ENCODE measurements at regions not wholly inside any gene's neighbourhood (a gene's known extent, or its start where the extent isn't known, plus 50 kb on each side); places are given as distances from the start of the nearest gene placed in this dataset.
A peak's percentile ranks its signal among the peaks of the same experiment; 100 is the strongest.
"Not testable (repeated sequence)": the region's sequence is repeated elsewhere in the genome, so short reads cannot be mapped to it uniquely, and the experiment has no call there.

- DNase-seq (ENCODE audit: low spot score in 2 of 2), result no peak
- ATAC-seq, result no peak
- Mint-ChIP-seq H3K4me1 (no peaks in the 10 kb centered on the region), H3K4me3 (no peak overlapping the region), H3K27ac (no peak overlapping the region), H3K9me3 (no peaks in the 10 kb centered on the region), H3K36me3 (no peaks in the 10 kb centered on the region)
These were observed 425.8 kb upstream of the CAMK1G start for GRCh38 chr1:209157546-209158249.

GRCh38 chr1:209158851-209159250 lies 424.7 kb upstream of the CAMK1G start:
- Mint-ChIP-seq H3K9me3 (no peaks in the 10 kb centered on the region), H3K4me1 (no peaks in the 10 kb centered on the region), H3K4me3 (no peak overlapping the region), H3K36me3 (no peaks in the 10 kb centered on the region), H3K27ac (no peak overlapping the region)
- ATAC-seq (no peak), DNase-seq (ENCODE audit: low spot score in 2 of 2) (no peak)

GRCh38 chr1:209160230-209160629 lies 423.3 kb upstream of the CAMK1G start:
- no peak for DNase-seq (ENCODE audit: low spot score in 2 of 2)
- no peak overlapping the region for H3K4me3 Mint-ChIP-seq
- ATAC-seq, result no peak
- no peaks in the 10 kb centered on the region for H3K4me1 Mint-ChIP-seq
- H3K27ac Mint-ChIP-seq, result no peak overlapping the region
- no peaks in the 10 kb centered on the region for H3K36me3 Mint-ChIP-seq
- no peaks in the 10 kb centered on the region for H3K9me3 Mint-ChIP-seq

GRCh38 chr1:209162651-209163050 lies 420.9 kb upstream of the CAMK1G start:
- Mint-ChIP-seq H3K27ac (no peak overlapping the region), H3K4me3 (no peak overlapping the region), H3K36me3 (no peaks in the 10 kb centered on the region), H3K4me1 (no peaks in the 10 kb centered on the region), H3K9me3 (no peaks in the 10 kb centered on the region)
- DNase-seq (ENCODE audit: low spot score in 2 of 2), result no peak
- ATAC-seq, result no peak

GRCh38 chr1:209168204-209168603 lies 415.3 kb upstream of the CAMK1G start:
- peaks cover 2% of the 10 kb centered on the region for H3K9me3 Mint-ChIP-seq
- H3K27ac Mint-ChIP-seq, result no peak overlapping the region
- ATAC-seq, result no peak
- no peak overlapping the region for H3K4me3 Mint-ChIP-seq
- H3K36me3 Mint-ChIP-seq, result no peaks in the 10 kb centered on the region
- no peaks in the 10 kb centered on the region for H3K4me1 Mint-ChIP-seq
- DNase-seq (ENCODE audit: low spot score in 2 of 2), result no peak

- ATAC-seq (no peak), DNase-seq (ENCODE audit: low spot score in 2 of 2) (no peak)
- H3K4me3 Mint-ChIP-seq, result no peak overlapping the region
- H3K9me3 Mint-ChIP-seq, result peaks cover 2% of the 10 kb centered on the region
- H3K4me1 Mint-ChIP-seq, result no peaks in the 10 kb centered on the region
- H3K36me3 Mint-ChIP-seq, result no peaks in the 10 kb centered on the region
- no peak overlapping the region for H3K27ac Mint-ChIP-seq
These were observed 412.4 kb upstream of the CAMK1G start for GRCh38 chr1:209171151-209171550.

GRCh38 chr1:209172286-209172685 lies 411.2 kb upstream of the CAMK1G start:
- no peaks in the 10 kb centered on the region for H3K36me3 Mint-ChIP-seq
- H3K4me3 Mint-ChIP-seq, result no peak overlapping the region
- no peak for ATAC-seq
- H3K4me1 Mint-ChIP-seq, result no peaks in the 10 kb centered on the region
- no peak overlapping the region for H3K27ac Mint-ChIP-seq
- no peak for DNase-seq (ENCODE audit: low spot score in 2 of 2)
- H3K9me3 Mint-ChIP-seq, result peaks cover 2% of the 10 kb centered on the region

- not testable (repeated sequence) for H3K27ac Mint-ChIP-seq; H3K36me3 Mint-ChIP-seq; H3K4me3 Mint-ChIP-seq; ATAC-seq; H3K9me3 Mint-ChIP-seq; DNase-seq (ENCODE audit: low spot score in 2 of 2); H3K4me1 Mint-ChIP-seq
These were observed 410.5 kb upstream of the CAMK1G start for GRCh38 chr1:209172792-209173542.

- H3K9me3 Mint-ChIP-seq; H3K4me1 Mint-ChIP-seq; ATAC-seq; H3K27ac Mint-ChIP-seq; H3K36me3 Mint-ChIP-seq; H3K4me3 Mint-ChIP-seq; DNase-seq (ENCODE audit: low spot score in 2 of 2): not testable (repeated sequence)
These were observed 409.7 kb upstream of the CAMK1G start for GRCh38 chr1:209173796-209174195.

- Mint-ChIP-seq H3K9me3 (peaks cover 2% of the 10 kb centered on the region), H3K4me3 (no peak overlapping the region), H3K4me1 (no peaks in the 10 kb centered on the region), H3K27ac (no peak overlapping the region), H3K36me3 (no peaks in the 10 kb centered on the region)
- ATAC-seq (no peak), DNase-seq (ENCODE audit: low spot score in 2 of 2) (no peak)
These were observed 406.6 kb upstream of the CAMK1G start for GRCh38 chr1:209176866-209177430.

GRCh38 chr1:209183195-209183594 lies 400.3 kb upstream of the CAMK1G start:
- peaks cover 5% of the 10 kb centered on the region for H3K9me3 Mint-ChIP-seq
- DNase-seq (ENCODE audit: low spot score in 2 of 2), result no peak
- no peaks in the 10 kb centered on the region for H3K4me1 Mint-ChIP-seq

GRCh38 chr1:209187589-209187988 lies 395.9 kb upstream of the CAMK1G start:
- DNase-seq (ENCODE audit: low spot score in 2 of 2), result no peak
- H3K4me1 Mint-ChIP-seq, result no peaks in the 10 kb centered on the region
- no peaks in the 10 kb centered on the region for H3K36me3 Mint-ChIP-seq
- H3K27ac Mint-ChIP-seq, result no peak overlapping the region
- no peak for ATAC-seq
- H3K9me3 Mint-ChIP-seq, result peaks cover 2% of the 10 kb centered on the region
- no peak overlapping the region for H3K4me3 Mint-ChIP-seq

More at GRCh38 chr1:209183195-209183594, 400.3 kb upstream of the CAMK1G start:
- H3K4me3 Mint-ChIP-seq, result no peak overlapping the region
- no peak overlapping the region for H3K27ac Mint-ChIP-seq
- no peaks in the 10 kb centered on the region for H3K36me3 Mint-ChIP-seq
- ATAC-seq, result no peak

GRCh38 chr1:209190591-209191261 lies 392.8 kb upstream of the CAMK1G start:
- peaks cover 5% of the 10 kb centered on the region for H3K9me3 Mint-ChIP-seq
- no peaks in the 10 kb centered on the region for H3K36me3 Mint-ChIP-seq
- no peak overlapping the region for H3K4me3 Mint-ChIP-seq
- H3K4me1 Mint-ChIP-seq, result no peaks in the 10 kb centered on the region
- ATAC-seq, result peak; percentile 55
- peak in 1 of 2 donors; percentile 52 for DNase-seq (ENCODE audit: low spot score in 2 of 2)
- H3K27ac Mint-ChIP-seq, result no peak overlapping the region

- no peak for ATAC-seq
- Mint-ChIP-seq H3K36me3 (no peaks in the 10 kb centered on the region), H3K27ac (no peak overlapping the region), H3K4me1 (no peaks in the 10 kb centered on the region), H3K9me3 (peaks cover 10% of the 10 kb centered on the region), H3K4me3 (no peak overlapping the region)
- no peak for DNase-seq (ENCODE audit: low spot score in 2 of 2)
These were observed 392.3 kb upstream of the CAMK1G start for GRCh38 chr1:209191262-209191634.

- Mint-ChIP-seq H3K4me1 (no peaks in the 10 kb centered on the region), H3K27ac (no peak overlapping the region), H3K9me3 (peaks cover 18% of the 10 kb centered on the region), H3K36me3 (no peaks in the 10 kb centered on the region), H3K4me3 (no peak overlapping the region)
- ATAC-seq, result no peak
- no peak for DNase-seq (ENCODE audit: low spot score in 2 of 2)
These were observed 387.4 kb upstream of the CAMK1G start for GRCh38 chr1:209196140-209196539.
